ENCODE measurements at regions not wholly inside any gene's neighbourhood (a gene's known extent, or its start where the extent isn't known, plus 50 kb on each side); places are given as distances from the start of the nearest gene placed in this dataset.
A peak's percentile ranks its signal among the peaks of the same experiment; 100 is the strongest.
"Not testable (repeated sequence)": the region's sequence is repeated elsewhere in the genome, so short reads cannot be mapped to it uniquely, and the experiment has no call there.

- no peak for DNase-seq
Measured at GRCh38 chr13:52929846-52930245, 81.4 kb upstream of the PCDH8 start.

DNA sequence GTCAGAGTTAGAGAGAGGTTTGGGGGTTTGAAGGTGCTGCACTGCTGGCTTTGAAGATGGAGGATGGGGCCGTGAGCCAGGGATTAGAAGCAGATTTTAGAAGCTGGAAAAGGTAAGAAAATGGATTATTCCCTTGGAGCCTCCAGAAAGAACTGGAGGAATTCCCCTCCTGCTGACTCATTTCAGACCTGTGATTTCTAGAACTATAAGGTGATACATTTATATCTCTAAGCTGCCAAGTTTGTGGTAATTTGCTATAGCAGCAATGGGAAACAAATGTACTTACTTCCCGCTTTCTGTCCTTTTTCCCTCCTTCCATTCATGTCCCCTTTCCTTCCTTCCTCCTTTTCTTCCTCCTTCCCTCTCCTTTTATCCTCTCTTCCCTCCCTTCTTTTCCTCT lies 78.5 kb upstream of the PCDH8 start:
- DNase-seq, result no peak

- peak; percentile 47 to 59 for DNase-seq
Measured at GRCh38 chr13:52925775-52926285, 77.4 kb upstream of the PCDH8 start.

DNA sequence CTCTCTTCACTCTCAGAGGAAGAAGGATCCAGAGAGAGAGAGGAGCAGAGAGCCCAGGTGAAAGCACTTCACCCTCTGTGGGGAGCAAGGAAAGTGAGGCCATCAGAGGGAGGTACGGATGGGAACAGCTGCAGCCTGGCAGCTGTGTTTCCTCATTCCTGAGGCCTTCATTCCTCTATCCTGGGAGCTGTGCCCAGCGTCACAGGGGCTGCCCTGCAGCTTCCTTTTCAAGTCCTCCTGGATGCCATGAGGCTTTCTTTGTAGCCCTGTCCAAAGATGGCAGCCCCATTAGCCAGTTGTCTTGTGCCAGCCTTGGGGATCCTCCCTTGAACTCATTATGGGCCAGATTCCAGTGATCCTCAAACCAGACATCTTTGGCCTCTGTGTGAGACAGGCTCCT lies 76.8 kb upstream of the PCDH8 start:
- DNase-seq, result no peak

DNA sequence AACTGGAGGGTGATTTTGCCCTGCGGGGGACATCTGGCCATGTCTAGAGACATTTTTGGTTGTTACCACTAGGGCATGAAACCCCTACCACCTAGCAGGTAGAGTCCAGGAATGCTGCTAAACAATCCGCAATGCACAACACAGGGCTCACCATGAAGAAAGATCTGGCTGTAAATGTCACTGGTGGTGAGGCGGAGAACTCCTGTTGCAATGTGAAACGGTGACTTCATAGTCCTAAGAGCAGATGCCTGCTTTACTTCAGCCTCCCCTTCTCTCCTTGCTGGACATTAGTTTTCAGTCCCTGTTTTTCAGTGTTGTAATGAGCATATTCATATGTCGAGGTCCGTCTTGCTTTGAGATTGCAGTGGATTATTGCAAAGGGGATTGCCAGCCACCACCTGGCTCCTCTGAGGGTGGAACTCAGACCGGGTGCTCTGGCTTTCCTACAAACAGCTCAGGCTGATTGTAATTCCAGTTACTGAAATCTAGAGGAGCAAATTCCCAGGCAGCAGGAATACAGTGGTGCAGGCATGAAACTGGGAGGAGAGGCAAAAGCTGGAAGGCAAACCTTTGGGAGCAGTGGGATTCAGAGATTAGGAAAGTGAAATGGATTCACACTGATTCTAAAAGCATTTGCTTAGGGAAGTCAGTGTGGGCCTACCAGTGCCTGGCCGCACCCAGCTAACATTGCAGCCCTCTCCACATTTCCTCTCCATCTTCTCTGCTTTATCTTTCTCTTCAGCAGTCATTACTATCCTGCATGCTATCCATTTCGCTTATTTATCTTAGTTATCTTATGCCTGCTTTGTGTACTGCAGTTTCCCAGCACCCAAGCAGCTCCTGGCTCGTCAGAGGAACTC lies 76.1 kb upstream of the PCDH8 start:
- no peak for DNase-seq

DNA sequence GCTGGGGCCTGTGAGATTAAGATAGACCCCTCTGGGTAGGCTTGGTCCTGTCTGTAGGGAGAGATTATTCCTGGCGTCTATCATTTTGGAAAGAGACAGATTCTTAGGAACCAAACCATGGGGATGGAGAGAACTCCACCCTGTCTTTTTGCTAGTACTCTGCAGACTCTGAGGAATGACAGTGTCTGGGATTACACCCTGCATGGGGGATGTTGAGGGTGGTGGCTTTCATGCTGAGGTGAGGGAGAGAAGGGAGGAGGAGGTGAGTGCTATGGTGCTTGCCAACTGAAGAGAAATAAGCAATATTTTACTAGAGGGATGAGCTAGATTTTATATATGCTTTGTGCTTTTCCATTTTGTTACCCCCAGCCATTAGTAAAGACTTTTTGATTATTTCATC lies 74.5 kb upstream of the PCDH8 start:
- DNase-seq, result no peak

DNA sequence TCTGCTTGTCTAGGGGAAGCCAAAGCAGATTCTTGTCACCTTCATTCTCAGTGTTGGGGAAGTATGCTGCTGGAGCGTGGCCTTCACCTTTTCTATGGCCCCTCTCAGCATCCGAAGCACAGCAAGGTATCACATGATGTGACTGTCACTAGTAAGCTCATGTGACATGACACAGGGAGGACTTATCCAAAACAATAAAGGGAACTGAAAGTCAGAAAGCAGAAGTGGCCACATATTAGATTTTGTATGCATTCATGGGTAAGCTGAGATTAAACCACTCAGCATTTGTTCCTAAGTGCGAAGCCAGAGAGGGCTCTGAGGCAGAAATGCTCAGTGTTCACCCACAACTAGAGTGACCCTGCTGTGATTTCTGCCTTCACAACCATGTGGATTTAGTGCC lies 72.8 kb upstream of the PCDH8 start:
- no peak for DNase-seq

GRCh38 chr13:52916486-52916990 lies 68.1 kb upstream of the PCDH8 start:
- no peak for DNase-seq

- no peak for DNase-seq
Measured at GRCh38 chr13:52911340-52911739, 62.9 kb upstream of the PCDH8 start.

DNA sequence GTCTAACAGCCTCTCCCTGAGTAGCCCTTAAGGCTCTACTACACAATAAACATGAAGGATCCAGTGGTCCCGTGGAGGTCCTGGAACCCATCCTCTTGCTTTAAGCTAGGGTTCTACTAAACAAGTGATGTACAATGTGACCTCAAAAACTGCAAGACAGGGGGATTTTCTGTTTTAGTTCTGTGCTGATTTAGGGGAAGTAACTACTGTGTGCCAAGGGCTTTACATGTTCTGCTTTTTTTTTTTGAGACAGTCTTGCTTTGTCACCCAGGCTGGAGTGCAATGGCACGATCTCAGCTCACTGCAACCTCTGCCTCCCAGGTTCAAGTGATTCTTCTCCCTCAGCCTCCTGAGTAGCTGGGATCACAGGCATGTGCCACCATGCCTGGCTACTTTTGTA lies 61.9 kb upstream of the PCDH8 start:
- DNase-seq, result not testable (repeated sequence)

DNA sequence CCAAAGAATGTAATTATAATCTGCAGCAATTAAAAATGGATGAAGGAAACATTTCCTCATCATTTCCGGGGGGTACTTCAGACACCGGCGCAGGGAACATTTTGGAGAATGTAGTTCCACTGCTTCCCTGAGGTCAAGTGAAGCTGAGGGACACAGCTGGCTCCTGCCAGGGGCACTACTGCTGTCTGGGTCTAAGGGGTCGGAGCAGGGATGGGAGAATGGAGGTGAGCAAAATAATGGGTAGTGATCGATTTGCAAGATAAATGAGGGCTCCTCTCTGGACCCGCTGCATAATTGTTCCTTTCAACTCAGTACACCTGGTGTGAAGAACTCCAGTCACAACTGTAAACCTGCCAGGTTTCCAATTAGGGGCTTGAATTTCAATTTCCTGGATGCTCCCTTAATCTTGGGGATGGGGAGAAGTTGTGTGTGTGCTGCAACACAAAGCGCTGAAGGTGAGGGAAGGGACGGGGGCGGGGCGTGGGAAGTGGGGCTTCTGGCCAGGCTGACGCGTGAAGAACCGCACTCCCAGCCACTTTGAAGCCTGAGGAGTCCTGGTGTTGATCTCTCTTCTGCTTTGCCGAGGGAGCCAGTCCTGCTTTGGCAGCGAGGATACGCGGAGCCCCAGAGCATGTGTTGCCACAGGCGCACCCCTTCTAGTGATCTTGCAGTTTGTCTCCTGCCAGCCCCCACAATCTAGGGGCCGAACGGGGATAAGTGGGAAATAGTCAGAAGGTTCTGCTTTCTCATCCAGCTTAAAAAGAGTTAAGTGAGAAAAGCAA lies 57.9 kb upstream of the PCDH8 start:
- no peak for DNase-seq

DNA sequence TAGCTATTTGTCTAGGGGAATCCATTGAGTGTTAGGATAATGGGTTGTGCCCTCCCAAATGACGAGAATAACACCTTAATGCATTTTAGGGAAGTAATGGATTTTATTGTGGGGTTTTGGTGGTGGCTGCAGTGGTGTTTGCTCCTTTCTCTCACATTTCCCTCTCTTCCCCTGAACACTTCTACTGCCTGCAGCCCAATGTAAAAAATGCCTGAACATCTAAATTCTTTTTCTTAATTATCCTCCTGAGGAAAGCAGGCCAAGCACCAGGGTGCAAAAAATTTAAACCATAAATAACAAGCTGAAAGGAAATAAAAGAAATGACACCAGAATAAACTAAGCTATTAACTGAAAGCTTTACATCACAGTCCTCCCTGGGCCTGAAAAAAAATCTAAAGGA lies 57.3 kb upstream of the PCDH8 start:
- DNase-seq, result no peak

DNA sequence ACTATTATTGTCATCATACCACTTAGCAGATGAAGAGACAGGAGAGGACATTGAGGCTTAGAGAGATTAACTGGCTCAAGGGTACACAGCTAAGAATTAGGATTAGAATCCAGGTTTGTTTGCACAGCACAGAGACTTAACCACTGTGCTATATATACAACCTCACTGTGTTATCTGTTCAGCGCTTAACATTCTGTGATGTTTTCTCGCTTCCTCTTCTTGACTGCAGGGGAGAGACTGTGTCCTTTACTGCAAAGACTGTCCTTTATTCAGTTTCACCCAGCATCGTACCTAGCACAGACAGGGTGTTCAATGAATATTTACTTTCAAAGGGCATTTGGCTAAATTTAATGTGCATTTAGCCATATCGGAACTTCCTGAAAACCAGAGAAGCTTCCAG lies 54.9 kb upstream of the PCDH8 start:
- DNase-seq, result no peak

- DNase-seq, result no peak
Measured at GRCh38 chr13:52899206-52899605, 50.8 kb upstream of the PCDH8 start.

All from NCI-H187 (cell line).